H9 (cell line): ENCODE measurements at regions not wholly inside any gene's neighbourhood (a gene's known extent, or its start where the extent isn't known, plus 50 kb on each side); places are given as distances from the start of the nearest gene placed in this dataset.

Source experiments
- DNase-seq: peaks from one replicate; pipeline ENCODE4 v3.0.0-alpha.2; 2017
- H2AFZ ChIP-seq: one replicate; pipeline ENCODE4 v1.6.1; 2013; ENCODE audit warnings: mild to moderate bottlenecking, low read length, control low read depth, moderate library complexity
- H2AK5ac ChIP-seq: 2 replicates; pipeline ENCODE4 v1.6.1; 2013; ENCODE audit warnings: low read length, control low read depth, mixed read lengths; ENCODE audit not compliant: insufficient read length
- H2BK120ac ChIP-seq: one replicate; pipeline ENCODE4 v1.6.1; 2013; ENCODE audit warnings: low read depth, mild to moderate bottlenecking, low read length, control low read depth, inconsistent platforms; ENCODE audit not compliant: poor library complexity, severe bottlenecking
- H2BK12ac ChIP-seq: 2 replicates; pipeline ENCODE4 v1.6.1; 2013; ENCODE audit warnings: low read length, control low read depth, mixed read lengths, low read depth; ENCODE audit not compliant: insufficient read length
- H2BK15ac ChIP-seq: 2 replicates; pipeline ENCODE4 v1.6.1; 2013; ENCODE audit warnings: low read depth, low read length, control low read depth
- H2BK20ac ChIP-seq: one replicate; pipeline ENCODE4 v1.6.1; 2013; ENCODE audit warnings: low read depth, mild to moderate bottlenecking, low read length, control low read depth, inconsistent platforms; ENCODE audit not compliant: poor library complexity, severe bottlenecking
- H2BK5ac ChIP-seq: 2 replicates; pipeline ENCODE4 v1.6.1; 2013; ENCODE audit warnings: low read length, control low read depth, mixed read lengths; ENCODE audit not compliant: insufficient read length
- H3K14ac ChIP-seq: 2 replicates; pipeline ENCODE4 v1.6.1; 2013; ENCODE audit warnings: low read length, control low read depth; ENCODE audit not compliant: insufficient read depth
- H3K18ac ChIP-seq: 2 replicates; pipeline ENCODE4 v1.6.1; 2013; ENCODE audit warnings: low read depth, mild to moderate bottlenecking, mixed read lengths, low read length, control low read depth; ENCODE audit not compliant: insufficient read length
- H3K23ac ChIP-seq: 2 replicates; pipeline ENCODE4 v1.6.1; 2013; ENCODE audit warnings: low read length, control low read depth, mixed read lengths, low read depth; ENCODE audit not compliant: insufficient read length
- H3K23me2 ChIP-seq: 2 replicates; pipeline ENCODE4 v1.6.1; 2013; ENCODE audit warnings: low read depth, mild to moderate bottlenecking, mixed read lengths, low read length, control low read depth; ENCODE audit not compliant: insufficient read length, poor library complexity, severe bottlenecking
- H3K27ac ChIP-seq: 2 replicates; pipeline ENCODE4 v1.5.1; 2013; ENCODE audit warnings: low read length, control low read depth, mixed read lengths, low read depth; ENCODE audit not compliant: insufficient read length
- H3K27me3 ChIP-seq: 2 replicates; pipeline ENCODE4 v1.6.1; 2013; ENCODE audit warnings: low read length, control low read depth, inconsistent platforms; ENCODE audit not compliant: insufficient read depth
- H3K4ac ChIP-seq: 2 replicates; pipeline ENCODE4 v1.6.1; 2013; ENCODE audit warnings: low read depth, mild to moderate bottlenecking, control low read depth, inconsistent platforms, low read length, moderate library complexity
- H3K4me1 ChIP-seq: 2 replicates; pipeline ENCODE4 v1.6.1; 2013; ENCODE audit warnings: low read length, control low read depth, inconsistent platforms; ENCODE audit not compliant: insufficient read depth
- H3K4me2 ChIP-seq: 2 replicates; pipeline ENCODE4 v1.6.1; 2013; ENCODE audit warnings: low read length, control low read depth, mixed read lengths; ENCODE audit not compliant: insufficient read length, insufficient read depth
- H3K56ac ChIP-seq: 2 replicates; pipeline ENCODE4 v1.6.1; 2013; ENCODE audit warnings: low read depth, mild to moderate bottlenecking, mixed read lengths, low read length, control low read depth; ENCODE audit not compliant: insufficient read length
- H3K79me1 ChIP-seq: 2 replicates; pipeline ENCODE4 v1.6.1; 2013; ENCODE audit warnings: low read depth, mild to moderate bottlenecking, moderate library complexity, low read length, control low read depth, inconsistent platforms; ENCODE audit not compliant: insufficient read depth, poor library complexity, severe bottlenecking
- H3K79me2 ChIP-seq: 2 replicates; pipeline ENCODE4 v1.6.1; 2013; ENCODE audit warnings: low read length, control low read depth, inconsistent platforms; ENCODE audit not compliant: insufficient read depth
- H3K9ac ChIP-seq: 2 replicates; pipeline ENCODE4 v1.6.1; 2013; ENCODE audit warnings: low read length, control low read depth, mixed read lengths; ENCODE audit not compliant: insufficient read length; ENCODE audit errors: extremely low read depth
- H3K9me3 ChIP-seq: one replicate; pipeline ENCODE4 v1.6.1; 2013; ENCODE audit warnings: low read depth, low read length, inconsistent platforms; ENCODE audit not compliant: control insufficient read depth
- H3T11ph ChIP-seq: one replicate; pipeline ENCODE4 v1.6.1; 2013; ENCODE audit warnings: mild to moderate bottlenecking, low read length, control low read depth, inconsistent platforms
- H4K20me1 ChIP-seq: one replicate; pipeline ENCODE4 v1.6.1; 2013; ENCODE audit not compliant: control insufficient read depth, insufficient read length, insufficient read depth
- H4K5ac ChIP-seq: 2 replicates; pipeline ENCODE4 v1.6.1; 2013; ENCODE audit warnings: low read depth, mild to moderate bottlenecking, mixed read lengths, low read length, control low read depth; ENCODE audit not compliant: insufficient read length
- H4K8ac ChIP-seq: replicated peaks from 2 replicates; pipeline ENCODE4 v1.6.1; 2013; ENCODE audit warnings: low read length, control low read depth, mixed read lengths, low read depth; ENCODE audit not compliant: insufficient read length
- H4K91ac ChIP-seq: 2 replicates; pipeline ENCODE4 v1.6.1; 2013; ENCODE audit warnings: low read depth, mild to moderate bottlenecking, moderate library complexity, mixed read lengths, low read length, control low read depth; ENCODE audit not compliant: insufficient read length
- H3K27ac Mint-ChIP-seq, 3 experiments: 2 replicates in 2 of 3; 3 replicates in 1 of 3; pipeline ENCODE4 v1.8.0; 2020 to 2021; ENCODE audit warnings: mixed read lengths in 3 of 3, mild to moderate bottlenecking in 1 of 3, moderate library complexity in 1 of 3
- H3K27me3 Mint-ChIP-seq: 2 replicates; pipeline ENCODE4 v1.8.0; 2021; ENCODE audit warnings: low read depth, mild to moderate bottlenecking, moderate library complexity, mixed read lengths
- H3K36me3 Mint-ChIP-seq, 3 experiments: 2 replicates in 2 of 3; 3 replicates in 1 of 3; pipeline ENCODE4 v1.8.0; 2020 to 2021; ENCODE audit warnings: low read depth in 3 of 3, mixed read lengths in 3 of 3; ENCODE audit not compliant: insufficient read depth in 1 of 3
- H3K4me1 Mint-ChIP-seq, 2 experiments: 2 replicates each; pipeline ENCODE4 v1.8.0; 2020; ENCODE audit warnings: mixed read lengths in 2 of 2
- H3K4me3 Mint-ChIP-seq, 2 experiments: 2 replicates in 1 of 2; 3 replicates in 1 of 2; pipeline ENCODE4 v1.8.0; 2020 to 2021; ENCODE audit warnings: mild to moderate bottlenecking in 2 of 2, mixed read lengths in 2 of 2, moderate library complexity in 1 of 2
- H3K9me3 Mint-ChIP-seq, 2 experiments: 2 replicates in 1 of 2; 3 replicates in 1 of 2; pipeline ENCODE4 v1.8.0; 2020; ENCODE audit warnings: mild to moderate bottlenecking in 2 of 2, mixed read lengths in 2 of 2, moderate library complexity in 1 of 2
- WGBS: extraction: QIAGEN DNeasy Blood & Tissue Kit; methylation state at CpG from one replicate; pipeline ENCODE4 v1.1.7; 2013; ENCODE audit warnings: missing lambda C conversion rate, low lambda C conversion rate, mixed read lengths; ENCODE audit not compliant: insufficient read length; ENCODE audit errors: extremely low coverage; 5-methylcytosine and 5-hydroxymethylcytosine counted together
- TF ChIP-seq, protein P1 (sequence below): fragments of 200-600 bp; sonication (generic); conservative IDR thresholded peaks from 3 replicates; pipeline ENCODE4 v1.8.0; 2021; ENCODE audit warnings: antibody characterized with exemption, mild to moderate bottlenecking

- Histone ChIP-seq H4K8ac (no peak overlapping the region), H3K18ac (no peak overlapping the region), H2BK20ac (no peak overlapping the region), H3T11ph (no peak overlapping the region), H3K27ac (no peak overlapping the region), H4K5ac (no peak overlapping the region), H3K9ac (no peak overlapping the region), H2AFZ (no peak overlapping the region), H3K56ac (no peak overlapping the region), H2BK5ac (no peak overlapping the region), H2BK15ac (no peak overlapping the region), H4K91ac (no peak overlapping the region), H3K4ac (no peak overlapping the region), H3K23me2 (no peaks in the 10 kb centered on the region), H3K79me2 (no peaks in the 10 kb centered on the region), H4K20me1 (no peaks in the 10 kb centered on the region), H2BK120ac (no peak overlapping the region), H2AK5ac (no peak overlapping the region), H3K4me2 (no peak overlapping the region), H3K4me1 (no peaks in the 10 kb centered on the region), H3K14ac (no peak overlapping the region), H3K79me1 (no peaks in the 10 kb centered on the region), H3K27me3 (no peaks in the 10 kb centered on the region; the same call in 1 of the 2 replicates), H3K9me3 (no peaks in the 10 kb centered on the region), H3K23ac (no peak overlapping the region), H2BK12ac (no peak overlapping the region)
- Mint-ChIP-seq H3K9me3 (no peaks in the 10 kb centered on the region; a peak in 1 of 5 replicates), H3K4me1 (no peaks in the 10 kb centered on the region), H3K27ac (no peak overlapping the region), H3K27me3 (peaks cover 15% of the 10 kb centered on the region), H3K4me3 (no peak overlapping the region), H3K36me3 (no peaks in the 10 kb centered on the region)
- no peak for DNase-seq
- TF ChIP-seq, protein P1, sequence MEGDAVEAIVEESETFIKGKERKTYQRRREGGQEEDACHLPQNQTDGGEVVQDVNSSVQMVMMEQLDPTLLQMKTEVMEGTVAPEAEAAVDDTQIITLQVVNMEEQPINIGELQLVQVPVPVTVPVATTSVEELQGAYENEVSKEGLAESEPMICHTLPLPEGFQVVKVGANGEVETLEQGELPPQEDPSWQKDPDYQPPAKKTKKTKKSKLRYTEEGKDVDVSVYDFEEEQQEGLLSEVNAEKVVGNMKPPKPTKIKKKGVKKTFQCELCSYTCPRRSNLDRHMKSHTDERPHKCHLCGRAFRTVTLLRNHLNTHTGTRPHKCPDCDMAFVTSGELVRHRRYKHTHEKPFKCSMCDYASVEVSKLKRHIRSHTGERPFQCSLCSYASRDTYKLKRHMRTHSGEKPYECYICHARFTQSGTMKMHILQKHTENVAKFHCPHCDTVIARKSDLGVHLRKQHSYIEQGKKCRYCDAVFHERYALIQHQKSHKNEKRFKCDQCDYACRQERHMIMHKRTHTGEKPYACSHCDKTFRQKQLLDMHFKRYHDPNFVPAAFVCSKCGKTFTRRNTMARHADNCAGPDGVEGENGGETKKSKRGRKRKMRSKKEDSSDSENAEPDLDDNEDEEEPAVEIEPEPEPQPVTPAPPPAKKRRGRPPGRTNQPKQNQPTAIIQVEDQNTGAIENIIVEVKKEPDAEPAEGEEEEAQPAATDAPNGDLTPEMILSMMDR = no peak
- 100% methylated on average over 1 of the region's 1 CpG for WGBS
Observed at GRCh38 chr1:14474856-14475255, 123.6 kb upstream of the KAZN start.
